ENCODE measurements at regions not wholly inside any gene's neighbourhood (a gene's known extent, or its start where the extent isn't known, plus 50 kb on each side); places are given as distances from the start of the nearest gene placed in this dataset.

DNA sequence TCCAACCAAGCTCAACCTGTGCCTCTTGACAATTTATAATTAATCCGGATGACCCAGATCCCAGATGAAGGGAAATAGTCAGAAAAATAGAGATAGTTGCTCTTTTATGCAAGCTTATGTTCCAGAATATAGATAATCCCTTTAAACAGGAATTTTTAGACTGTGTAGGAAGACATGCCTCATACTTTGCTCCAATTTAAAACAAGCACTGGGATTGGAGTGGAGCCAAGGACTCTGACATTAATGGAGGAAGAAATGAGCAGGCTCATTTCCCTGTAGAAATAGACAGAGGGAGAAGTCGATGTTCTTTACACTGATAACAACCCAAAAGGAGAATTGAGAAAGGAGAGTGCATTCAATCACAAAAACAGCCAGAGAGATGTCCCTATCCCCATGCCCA is 70.1 kb upstream of the LRRC55 start:
- no peak for TF ChIP-seq CTCF (conservative IDR thresholded peaks at IDR 0.05; ENCODE audit: low read depth)
- H3K27ac ChIP-seq, result no peak overlapping the region
- no peak for DNase-seq (ENCODE audit: low spot score)
- CTCF ChIA-PET, result no interaction called here
- POLR2A ChIA-PET (ENCODE audit: low non-redundant PET), result no interaction called here

DNA sequence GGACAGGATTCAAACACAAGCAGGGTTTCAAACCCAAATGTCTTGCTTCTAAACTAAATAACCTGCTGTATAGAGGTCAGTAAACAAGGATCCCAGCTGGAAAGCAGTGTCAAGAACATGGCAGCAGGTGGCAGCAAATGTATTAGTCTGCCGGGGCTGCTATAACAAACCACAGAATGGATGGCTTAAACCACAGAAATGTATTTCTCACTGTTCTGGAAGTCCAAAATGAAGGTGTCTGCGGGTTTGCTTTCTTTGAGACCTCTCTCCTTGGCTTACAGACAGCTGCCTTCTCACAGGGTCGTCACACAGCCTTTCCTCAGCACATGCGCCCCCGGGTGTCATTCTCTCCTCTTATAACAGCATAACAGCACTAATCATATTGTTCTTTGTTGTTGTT is 65.1 kb upstream of the LRRC55 start:
- peak; percentile 56; the same call in 1 of the 2 replicates for TF ChIP-seq CTCF (conservative IDR thresholded peaks at IDR 0.05; ENCODE audit: low read depth)
- ChIA-PET CTCF (interaction anchor here (0.6 to 1.4 kb wide), 5 partner anchors 9 to 1340 kb away, joined by 3 to 14 read pairs (median 3); no protein-coding TSS in a partner anchor), POLR2A (ENCODE audit: low non-redundant PET) (no interaction called here)
- H3K27ac ChIP-seq, result no peak overlapping the region
- DNase-seq (ENCODE audit: low spot score), result peak; percentile 61

GRCh38 chr11:57120192-57120965 is 61.4 kb upstream of the LRRC55 start:
- no peak for DNase-seq (ENCODE audit: low spot score)
- POLR2A ChIA-PET (ENCODE audit: low non-redundant PET), result no interaction called here
- CTCF ChIA-PET, result interaction anchor here (0.6 to 1.2 kb wide), 3 partner anchors 19 to 279 kb away, joined by 3 to 17 read pairs (median 4); no protein-coding TSS in a partner anchor
- no peak for TF ChIP-seq CTCF (conservative IDR thresholded peaks at IDR 0.05; ENCODE audit: low read depth)
- H3K27ac ChIP-seq, result no peak overlapping the region

- ChIA-PET POLR2A (ENCODE audit: low non-redundant PET) (no interaction called here), CTCF (interaction anchor here (0.7 to 1.1 kb wide), 4 partner anchors 99 to 366 kb away, joined by 3 to 8 read pairs (median 3); no protein-coding TSS in a partner anchor)
- no peak for DNase-seq (ENCODE audit: low spot score)
- no peak overlapping the region for H3K27ac ChIP-seq
- no peak for TF ChIP-seq CTCF (conservative IDR thresholded peaks at IDR 0.05; ENCODE audit: low read depth)
Measured at GRCh38 chr11:57121996-57122395, 59.8 kb upstream of the LRRC55 start.

DNA sequence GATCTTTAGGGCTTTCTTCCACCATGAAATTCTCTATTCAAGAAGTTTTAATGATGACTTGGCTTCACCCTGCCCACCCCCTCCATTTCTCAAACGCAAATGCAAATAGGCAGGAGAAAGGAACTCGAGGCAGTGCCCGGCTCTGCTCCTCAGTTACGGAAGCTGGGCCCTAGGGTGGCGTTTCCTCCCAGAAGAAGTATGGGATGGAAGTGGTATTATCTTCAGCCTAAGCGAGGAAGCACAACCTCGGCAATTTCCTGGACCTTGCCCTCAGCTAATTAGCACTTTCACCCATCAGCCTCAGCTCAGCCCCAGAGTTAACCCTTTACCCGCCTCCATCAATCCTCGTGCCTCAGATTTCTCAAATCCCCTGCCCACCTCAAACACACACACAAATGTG is 58.2 kb upstream of the LRRC55 start:
- no peak for TF ChIP-seq CTCF (conservative IDR thresholded peaks at IDR 0.05; ENCODE audit: low read depth)
- DNase-seq (ENCODE audit: low spot score), result no peak
- no peak overlapping the region for H3K27ac ChIP-seq
- ChIA-PET POLR2A (ENCODE audit: low non-redundant PET) (no interaction called here), CTCF (interaction anchor here (0.6 kb wide), 1 partner anchor 121 kb away, joined by 3 read pairs; no protein-coding TSS in a partner anchor)

GRCh38 chr11:57124505-57124904 is 57.2 kb upstream of the LRRC55 start:
- TF ChIP-seq CTCF (conservative IDR thresholded peaks at IDR 0.05; ENCODE audit: low read depth), result no peak
- no peak for DNase-seq (ENCODE audit: low spot score)
- POLR2A ChIA-PET (ENCODE audit: low non-redundant PET), result no interaction called here
- CTCF ChIA-PET, result interaction anchor here (1.1 kb wide), 1 partner anchor 284 kb away, joined by 3 read pairs; no protein-coding TSS in a partner anchor
- H3K27ac ChIP-seq, result no peak overlapping the region
